SIG-M5 treated with dmso at 0.1 percent for 504 hours (cell line): ENCODE measurements at regions not wholly inside any gene's neighbourhood (a gene's known extent, or its start where the extent isn't known, plus 50 kb on each side); places are given as distances from the start of the nearest gene placed in this dataset.
"Not testable (repeated sequence)": the region's sequence is repeated elsewhere in the genome, so short reads cannot be mapped to it uniquely, and the experiment has no call there.

ENCODE experiments used
- DNase-seq: peaks from one replicate; lab custom pipeline; 2025; ENCODE audit not compliant: unreplicated experiment; lab: John Stamatoyannopoulos, UW

DNA sequence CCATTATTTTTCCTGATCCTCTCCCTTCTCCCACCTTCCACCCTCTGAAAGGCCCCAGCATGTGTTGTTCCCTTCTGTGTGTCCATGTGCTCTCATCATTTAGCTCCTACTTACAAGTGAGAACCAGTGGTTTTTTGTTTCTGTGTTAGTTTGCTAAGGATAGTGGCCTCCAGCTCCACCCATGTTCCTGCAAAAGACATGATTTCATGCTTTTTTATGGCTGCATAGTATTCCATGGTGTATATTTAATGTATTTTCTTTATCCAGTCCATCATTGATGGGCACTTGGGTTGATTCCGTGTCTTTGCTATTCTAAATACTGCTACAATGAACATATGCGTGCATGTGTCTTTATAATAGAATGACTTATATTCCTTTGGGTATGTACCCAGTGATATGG lies 89.4 kb upstream of the C1orf174 start:
- no peak for DNase-seq

GRCh38 chr1:3992103-3992556 lies 92.1 kb upstream of the C1orf174 start:
- no peak for DNase-seq

GRCh38 chr1:3992746-3993145 lies 92.7 kb upstream of the C1orf174 start:
- no peak for DNase-seq

DNA sequence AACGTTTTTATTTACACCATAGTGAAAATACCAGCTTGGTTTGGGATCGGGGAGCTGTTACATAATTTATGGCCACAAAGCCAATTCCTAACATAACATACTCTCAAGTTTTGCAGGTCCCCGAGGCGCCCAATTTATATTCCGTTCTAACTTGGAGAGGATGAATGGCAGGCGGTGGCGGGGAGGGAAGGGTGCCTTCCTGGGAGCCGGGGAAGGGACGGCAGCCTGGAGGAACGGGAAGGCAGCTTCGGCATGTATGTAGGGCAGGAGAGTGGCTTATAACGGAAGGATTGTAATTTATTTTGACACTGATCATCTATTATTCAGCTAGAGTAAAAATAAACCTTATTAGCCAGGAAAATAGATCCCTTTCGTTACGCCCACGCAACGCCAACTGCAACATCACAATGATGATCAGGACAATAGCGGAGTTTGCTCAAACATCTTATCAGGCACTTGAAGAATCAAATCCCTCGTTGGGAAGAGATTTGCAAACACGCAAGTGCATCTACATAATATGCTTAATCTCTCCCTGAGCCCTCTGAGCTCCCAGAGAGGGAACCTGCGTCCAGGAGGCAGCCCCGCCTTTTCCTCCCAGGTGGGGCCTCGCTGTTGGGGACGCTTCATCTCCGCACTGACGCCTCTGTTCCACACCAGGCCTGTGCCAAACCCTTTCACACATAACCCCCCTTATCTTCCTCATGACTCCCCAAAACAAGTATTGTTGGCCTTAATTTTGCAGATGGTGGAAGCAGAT lies 93.7 kb upstream of the C1orf174 start:
- DNase-seq = no peak

- no peak for DNase-seq
These were observed 95.2 kb upstream of the C1orf174 start for GRCh38 chr1:3995141-3995780.

- no peak for DNase-seq
These were observed 97.0 kb upstream of the C1orf174 start for GRCh38 chr1:3996846-3997705.

GRCh38 chr1:3998086-3998485 lies 98.0 kb upstream of the C1orf174 start:
- no peak for DNase-seq

- DNase-seq = not testable (repeated sequence)
These were observed 99.4 kb upstream of the C1orf174 start for GRCh38 chr1:3999514-3999913.

DNA sequence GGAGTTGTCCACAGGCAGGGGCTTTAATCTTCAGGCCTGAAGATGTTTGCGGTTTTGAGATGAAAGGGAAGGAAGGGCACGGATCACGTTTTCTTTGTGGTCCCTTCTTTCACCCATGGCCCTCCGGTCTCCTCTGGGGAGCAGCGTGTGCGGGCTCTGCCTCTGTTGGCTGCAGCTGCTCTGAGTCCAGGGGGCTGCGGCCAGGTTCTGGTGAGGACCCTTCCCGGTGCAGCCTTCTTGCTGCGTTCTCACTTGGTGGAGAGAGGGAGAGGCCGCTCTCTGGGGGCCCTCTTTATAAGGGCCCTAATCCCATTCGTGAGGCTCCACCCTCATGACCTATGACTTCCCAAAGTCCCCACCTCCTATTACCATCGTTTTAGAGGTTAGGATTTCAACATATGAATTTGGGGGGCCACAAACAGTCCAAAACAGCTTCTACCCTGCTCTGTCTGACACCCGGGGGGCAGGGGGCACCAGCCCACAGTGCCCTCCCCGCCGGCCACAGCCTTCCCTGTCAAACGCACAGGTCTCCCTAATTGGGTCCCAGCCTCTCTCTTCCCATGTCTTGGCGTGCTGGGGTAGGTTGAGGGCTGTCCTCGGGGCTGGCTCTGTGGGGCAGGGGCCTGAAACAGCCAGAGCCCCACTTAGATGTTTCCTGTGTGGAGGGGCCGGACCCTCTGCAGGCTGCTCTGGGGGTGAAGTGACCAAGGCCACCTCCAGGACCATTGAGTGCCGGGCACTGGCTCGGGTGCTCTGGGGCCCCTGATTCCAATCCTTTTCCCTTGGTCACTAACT lies 100.1 kb upstream of the C1orf174 start:
- no peak for DNase-seq

GRCh38 chr1:4000811-4001251 lies 100.8 kb upstream of the C1orf174 start:
- DNase-seq = no peak

DNA sequence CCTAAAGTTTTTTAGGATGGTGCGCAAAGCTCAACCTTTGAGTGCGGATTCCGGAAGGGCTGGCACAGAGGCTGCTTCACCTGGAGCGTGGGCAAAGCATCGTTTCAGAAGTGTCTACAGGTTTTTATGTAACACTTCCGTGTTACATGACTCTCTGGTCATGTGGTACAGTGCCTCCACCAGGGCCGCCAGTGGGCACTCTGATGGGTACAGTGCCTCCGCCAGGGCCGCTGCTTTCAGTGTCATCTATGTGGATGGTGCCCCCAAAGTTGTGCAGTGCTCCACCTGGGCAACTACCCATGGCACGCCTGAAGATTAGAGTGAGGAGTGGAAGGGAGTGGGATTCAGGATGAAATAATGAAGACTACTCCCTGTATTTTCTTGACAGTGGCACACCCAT lies 101.4 kb upstream of the C1orf174 start:
- DNase-seq = no peak

GRCh38 chr1:4002061-4002521 lies 102.0 kb upstream of the C1orf174 start:
- DNase-seq = no peak

DNA sequence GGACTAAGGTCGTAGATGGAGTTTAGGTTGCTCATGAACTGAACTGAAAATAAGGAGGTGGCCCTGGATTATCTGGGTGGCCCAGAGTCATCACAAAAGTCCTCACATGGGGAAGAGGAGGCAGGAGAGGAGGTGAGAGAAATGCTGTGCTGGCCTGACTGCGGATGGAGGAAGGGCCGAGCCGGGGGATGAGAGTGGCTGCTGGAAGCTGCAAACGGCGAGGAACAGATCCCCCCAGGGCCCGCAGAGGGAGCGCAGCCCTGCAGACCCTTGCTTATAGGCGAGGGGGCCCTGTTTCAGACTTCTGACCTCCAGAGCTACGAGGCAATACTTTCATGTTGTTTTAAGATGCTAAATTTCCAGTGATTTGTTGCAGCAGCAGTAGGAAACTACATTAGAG lies 102.7 kb upstream of the C1orf174 start:
- no peak for DNase-seq

DNA sequence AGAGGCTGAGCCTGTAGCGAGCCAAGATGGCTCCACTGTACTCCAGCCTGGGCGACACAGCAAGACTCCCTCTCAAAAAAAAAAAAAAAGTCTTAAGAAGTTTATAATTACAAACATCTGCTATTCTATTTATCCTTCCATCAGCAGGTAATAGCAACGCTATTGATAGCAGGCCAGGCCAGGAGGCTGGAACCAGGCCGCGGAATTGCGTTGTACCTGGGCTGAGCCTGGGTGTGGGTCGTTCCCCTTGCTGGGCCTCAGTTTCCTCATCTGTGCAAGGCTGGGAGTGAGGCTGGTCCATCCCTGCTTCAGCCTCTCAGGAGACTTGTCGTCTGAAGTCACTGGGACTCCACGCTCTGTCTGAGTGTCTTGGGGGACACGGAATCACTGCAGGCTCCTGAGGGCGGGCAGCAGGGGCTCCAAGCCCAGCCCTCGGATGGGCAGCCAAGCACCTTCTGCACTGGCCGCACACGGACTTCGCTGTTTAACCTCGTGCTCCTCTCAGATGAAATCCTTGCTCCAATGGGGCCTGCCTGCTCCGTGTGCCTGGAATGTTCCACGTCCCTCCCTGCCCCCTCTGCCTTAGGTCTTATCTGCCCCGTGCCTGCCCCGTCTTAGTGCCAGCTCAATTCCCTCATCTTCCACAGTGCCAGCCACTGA lies 103.9 kb upstream of the C1orf174 start:
- DNase-seq = no peak

DNA sequence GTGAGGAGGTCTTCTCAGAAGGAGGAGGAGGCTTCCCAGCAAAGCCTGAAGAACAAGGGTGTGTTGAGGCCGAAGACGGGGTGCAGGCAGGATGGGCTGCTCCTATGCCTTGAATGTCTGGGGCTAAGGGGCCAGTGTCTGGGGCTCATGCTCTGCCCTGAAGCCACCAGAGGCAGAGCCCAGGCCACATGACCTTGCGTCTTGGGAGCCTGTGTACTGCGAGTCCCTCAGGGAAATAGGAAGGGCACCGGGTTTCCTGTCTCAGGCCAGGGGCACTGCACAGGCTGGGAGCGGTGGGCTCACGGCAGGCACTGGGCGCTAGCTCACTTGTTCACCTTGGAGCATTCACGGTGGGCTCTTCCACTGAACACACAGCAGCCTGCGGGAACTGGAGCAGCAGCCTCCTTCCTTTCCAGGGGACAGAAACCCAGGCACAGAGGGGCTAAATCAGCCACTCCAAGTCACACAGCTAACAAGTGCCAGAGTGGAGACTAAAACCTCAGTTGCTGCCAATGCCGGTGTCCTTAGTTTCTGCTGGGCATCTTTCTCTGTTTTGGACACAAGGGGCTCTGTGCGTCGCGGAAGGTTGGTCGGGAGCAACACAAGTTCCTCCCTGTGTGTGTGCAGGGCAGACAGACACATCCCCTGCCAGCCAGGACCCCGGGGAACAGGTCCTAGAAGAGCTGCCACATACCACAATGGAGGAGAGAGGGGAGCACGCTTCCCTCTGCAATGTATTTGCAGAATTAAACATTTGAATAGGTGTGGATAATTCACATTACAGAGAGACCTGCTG lies 104.8 kb upstream of the C1orf174 start:
- DNase-seq = no peak

DNA sequence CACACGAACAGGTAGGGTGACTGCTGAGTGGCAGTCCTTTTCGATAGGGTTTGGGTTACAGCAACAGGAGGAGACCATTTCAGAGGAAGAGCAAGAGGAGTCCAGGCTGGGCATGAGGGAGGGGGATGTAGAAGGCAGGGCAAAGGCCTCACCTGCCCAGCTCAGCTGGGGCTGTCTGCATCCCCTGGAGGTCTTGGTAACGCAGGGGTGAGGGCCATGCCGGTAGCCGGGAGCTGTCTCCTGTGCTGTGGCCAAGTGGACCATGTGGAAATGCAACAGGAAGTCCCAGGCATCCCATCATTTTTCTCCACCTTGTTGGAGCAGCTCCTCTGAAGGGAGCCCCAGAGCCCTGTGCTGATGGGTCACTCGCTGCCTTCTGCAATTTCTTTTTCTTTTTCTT lies 105.4 kb upstream of the C1orf174 start:
- DNase-seq = no peak

DNA sequence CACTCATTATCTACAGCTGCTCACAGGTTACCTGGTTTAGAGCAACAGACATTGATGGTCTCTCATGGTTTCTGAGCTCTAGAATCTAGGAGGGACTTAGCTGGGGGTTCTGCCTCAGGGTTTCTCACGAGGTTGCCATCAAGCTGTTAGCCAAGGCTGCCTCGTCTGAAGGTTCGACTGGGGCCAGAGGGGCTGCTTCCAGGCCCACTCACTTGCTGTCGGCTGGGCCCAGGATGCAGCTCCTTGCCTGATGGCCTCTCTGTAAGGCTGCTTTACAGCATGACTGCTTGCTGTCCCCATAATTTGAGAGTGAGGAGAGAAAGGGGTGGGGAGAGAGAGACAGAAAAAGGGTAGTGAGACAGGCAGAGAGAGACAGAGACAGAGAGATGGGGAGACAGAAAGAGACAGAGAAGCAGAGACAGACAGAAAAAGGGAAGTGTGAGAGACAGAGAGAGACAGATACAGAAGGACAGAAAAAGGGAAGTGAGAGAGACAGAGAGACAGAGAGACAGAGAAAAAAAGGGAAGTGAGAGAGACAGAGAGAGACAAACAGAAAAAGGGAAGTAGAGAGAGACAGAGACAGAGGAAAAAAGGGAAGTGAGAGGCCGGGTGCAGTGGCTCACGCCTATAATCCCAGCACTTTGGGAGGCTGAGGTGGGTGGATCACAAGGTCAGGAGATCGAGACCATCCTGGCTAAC lies 106.8 kb upstream of the C1orf174 start:
- peak; percentile 3 for DNase-seq

DNA sequence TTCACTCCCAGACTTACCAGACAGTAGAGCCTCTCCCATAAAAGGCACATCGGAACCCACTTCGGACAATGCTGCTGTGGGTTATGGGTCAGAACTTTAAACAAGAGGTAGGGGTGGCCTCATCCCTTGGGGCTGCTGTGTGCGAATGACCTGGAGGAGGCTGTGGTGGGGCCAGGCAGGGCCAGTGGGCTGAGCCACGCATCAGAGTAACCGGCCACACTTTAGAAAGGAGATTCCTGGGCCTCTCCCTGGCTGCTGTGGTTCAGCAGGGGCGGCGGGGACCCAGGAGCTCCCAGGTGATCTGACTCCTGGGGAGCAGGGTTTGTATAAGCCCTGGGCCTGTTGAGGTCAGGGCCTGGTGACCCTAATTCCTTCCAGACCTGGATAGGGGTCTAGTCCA lies 110.2 kb upstream of the C1orf174 start:
- DNase-seq = no peak
